NB4 (cell line): ENCODE measurements at regions not wholly inside any gene's neighbourhood (a gene's known extent, or its start where the extent isn't known, plus 50 kb on each side); places are given as distances from the start of the nearest gene placed in this dataset.

Source experiments
- DNase-seq: peaks from one replicate; pipeline ENCODE4 v3.0.0; 2010; ENCODE audit warnings: low read depth
- H3K4me3 ChIP-seq: one replicate; pipeline ENCODE4 v1.5.1; 2011; ENCODE audit warnings: mild to moderate bottlenecking, low read depth, low read length, moderate library complexity
- CTCF ChIP-seq: IDR thresholded peaks from one replicate; pipeline ENCODE4 v1.5.1; 2012; ENCODE audit warnings: low read depth, low read length
- MAX ChIP-seq: IDR thresholded peaks from 2 replicates; pipeline ENCODE4 v1.6.1; 2011; ENCODE audit warnings: low read depth, low read length
- MYC ChIP-seq: IDR thresholded peaks from 2 replicates; pipeline ENCODE4 v1.6.1; 2011; ENCODE audit warnings: low read depth, low read length
- POLR2A ChIP-seq: IDR thresholded peaks from 2 replicates; pipeline ENCODE4 v1.6.1; 2011; ENCODE audit warnings: mild to moderate bottlenecking; ENCODE audit not compliant: insufficient read length; ENCODE audit errors: extremely low read depth

- no peak overlapping the region for H3K4me3 ChIP-seq
- no peak for DNase-seq
- TF ChIP-seq MAX (no peak), MYC (no peak), CTCF (no peak), POLR2A (no peak)
Observed at GRCh38 chr1:182121787-182122186, 60.3 kb upstream of the ZNF648 start.

GRCh38 chr1:182120411-182121258 lies 59.1 kb upstream of the ZNF648 start:
- TF ChIP-seq MYC = no peak
- no peak for TF ChIP-seq MAX
- no peak for TF ChIP-seq POLR2A
- TF ChIP-seq CTCF = no peak
- no peak overlapping the region for H3K4me3 ChIP-seq
- no peak for DNase-seq

GRCh38 chr1:182119631-182120030 lies 58.1 kb upstream of the ZNF648 start:
- TF ChIP-seq MYC (no peak), CTCF (no peak), MAX (no peak), POLR2A (no peak)
- DNase-seq = no peak
- H3K4me3 ChIP-seq = no peak overlapping the region

GRCh38 chr1:182118851-182119250 lies 57.3 kb upstream of the ZNF648 start:
- TF ChIP-seq CTCF = no peak
- TF ChIP-seq MAX = no peak
- no peak for TF ChIP-seq MYC
- no peak for TF ChIP-seq POLR2A
- peak; percentile 8 for DNase-seq
- H3K4me3 ChIP-seq = no peak overlapping the region

- no peak overlapping the region for H3K4me3 ChIP-seq
- no peak for DNase-seq
- TF ChIP-seq POLR2A (no peak), CTCF (no peak), MAX (no peak), MYC (no peak)
Observed at GRCh38 chr1:182114627-182115023, 53.1 kb upstream of the ZNF648 start.
